Bronchial epithelial cell (primary cell): ENCODE measurements at regions not wholly inside any gene's neighbourhood (a gene's known extent, or its start where the extent isn't known, plus 50 kb on each side); places are given as distances from the start of the nearest gene placed in this dataset.

ENCODE experiments used
- DNase-seq: peaks from one replicate; pipeline ENCODE4 v3.0.0-alpha.2; 2010; ENCODE audit warnings: low read depth
- FAIRE-seq: peaks from 2 replicates; lab custom pipeline; 2011; peaks lifted over from hg19 to GRCh38; lab: Jason Lieb, UNC
- H3K27me3 ChIP-seq: 2 replicates; pipeline ENCODE4 v1.5.1; 2011; ENCODE audit warnings: low read length; ENCODE audit not compliant: control insufficient read depth, insufficient read depth
- H3K36me3 ChIP-seq: 2 replicates; pipeline ENCODE4 v1.5.1; 2011; ENCODE audit warnings: low read length; ENCODE audit not compliant: control insufficient read depth, insufficient read depth
- H3K4me3 ChIP-seq: 2 replicates; pipeline ENCODE4 v1.5.1; 2011; ENCODE audit warnings: mild to moderate bottlenecking, low read depth, low read length, control low read depth
- CTCF ChIP-seq: IDR thresholded peaks from 2 replicates; pipeline ENCODE4 v1.5.1; 2011; ENCODE audit warnings: mild to moderate bottlenecking, moderate library complexity, low read length, control low read depth, inconsistent platforms; ENCODE audit not compliant: insufficient read depth, severe bottlenecking

GRCh38 chr4:79798047-79798446 lies 275.0 kb downstream of the ANTXR2 start:
- no peak for DNase-seq
- Histone ChIP-seq H3K4me3 (no peak overlapping the region), H3K27me3 (no peaks in the 10 kb centered on the region), H3K36me3 (no peaks in the 10 kb centered on the region)
- TF ChIP-seq CTCF = no peak
- FAIRE-seq = no peak

- no peak for TF ChIP-seq CTCF
- H3K27me3 ChIP-seq = no peaks in the 10 kb centered on the region
- DNase-seq = no peak
- H3K4me3 ChIP-seq = no peak overlapping the region
- FAIRE-seq = no peak
- H3K36me3 ChIP-seq = no peaks in the 10 kb centered on the region
Measured at GRCh38 chr4:79796948-79797347, 276.1 kb downstream of the ANTXR2 start.

GRCh38 chr4:79788884-79789283 lies 284.1 kb downstream of the ANTXR2 start:
- DNase-seq = no peak
- Histone ChIP-seq H3K36me3 (no peaks in the 10 kb centered on the region), H3K27me3 (no peaks in the 10 kb centered on the region), H3K4me3 (no peak overlapping the region)
- TF ChIP-seq CTCF = no peak
- FAIRE-seq = no peak

- Histone ChIP-seq H3K36me3 (no peaks in the 10 kb centered on the region), H3K4me3 (no peak overlapping the region), H3K27me3 (no peaks in the 10 kb centered on the region)
- DNase-seq (no peak), FAIRE-seq (no peak)
- TF ChIP-seq CTCF = no peak
Measured at GRCh38 chr4:79780129-79780528, 292.9 kb downstream of the ANTXR2 start.

GRCh38 chr4:79772510-79772909 lies 300.5 kb downstream of the ANTXR2 start:
- FAIRE-seq = no peak
- Histone ChIP-seq H3K36me3 (no peaks in the 10 kb centered on the region), H3K4me3 (no peak overlapping the region), H3K27me3 (no peaks in the 10 kb centered on the region)
- no peak for TF ChIP-seq CTCF
- DNase-seq = no peak

GRCh38 chr4:79764120-79764519 lies 308.9 kb downstream of the ANTXR2 start:
- Histone ChIP-seq H3K4me3 (no peak overlapping the region), H3K27me3 (no peaks in the 10 kb centered on the region), H3K36me3 (no peaks in the 10 kb centered on the region)
- TF ChIP-seq CTCF = no peak
- FAIRE-seq = no peak
- DNase-seq = no peak
